CD4-positive, alpha-beta T cell treated with Interleukin-21 for 1 hour (primary cell): ENCODE measurements at regions not wholly inside any gene's neighbourhood (a gene's known extent, or its start where the extent isn't known, plus 50 kb on each side); places are given as distances from the start of the nearest gene placed in this dataset.

Experiments
- DNase-seq: peaks from one replicate; pipeline ENCODE4 v3.0.0-alpha.2; 2020

DNA sequence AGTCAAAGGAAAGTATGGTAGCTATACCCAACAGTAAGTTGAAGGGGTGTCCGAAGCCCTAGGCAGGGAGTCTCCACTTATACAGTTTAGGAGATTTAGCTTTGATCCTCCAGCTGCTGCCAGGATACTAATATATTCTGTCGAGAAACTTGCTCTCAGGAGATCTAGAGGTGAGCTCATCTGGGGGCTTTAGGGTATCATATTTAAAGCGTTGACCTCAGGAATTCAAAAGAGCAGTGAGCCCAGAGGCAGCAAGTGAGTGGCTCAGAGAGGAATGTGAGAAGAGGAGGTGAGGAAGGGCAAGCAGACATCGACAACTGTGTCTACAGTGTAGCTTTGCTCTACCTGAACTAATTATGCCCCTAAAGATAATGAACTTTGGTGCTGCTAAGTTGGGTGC, 245.1 kb upstream of the LRTM1 start:
- no peak for DNase-seq

- no peak for DNase-seq
These were observed 242.6 kb upstream of the LRTM1 start for GRCh38 chr3:55170444-55170843.

- DNase-seq, result no peak
These were observed 241.8 kb upstream of the LRTM1 start for GRCh38 chr3:55169608-55170072.

DNA sequence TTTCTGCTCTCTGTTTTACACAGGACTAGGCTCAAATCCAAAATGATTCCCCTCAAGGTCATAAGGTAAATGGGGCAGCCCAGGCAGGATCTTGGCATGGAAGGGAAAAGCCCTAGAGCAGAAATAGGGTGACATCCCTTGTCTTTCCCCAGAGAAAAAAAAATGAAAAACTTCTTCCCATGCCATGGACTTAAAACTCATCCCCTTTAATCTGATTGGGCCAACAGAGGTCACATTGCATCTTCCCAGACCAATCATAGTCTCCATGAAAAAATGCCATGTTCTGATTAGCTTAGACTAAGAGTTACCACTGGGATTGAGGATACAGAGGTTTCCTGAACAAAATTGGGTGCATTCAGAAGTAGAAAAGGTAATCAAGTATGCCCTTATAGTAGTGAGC, 241.3 kb upstream of the LRTM1 start:
- DNase-seq, result no peak

GRCh38 chr3:55167586-55168317, 239.9 kb upstream of the LRTM1 start:
- no peak for DNase-seq

DNA sequence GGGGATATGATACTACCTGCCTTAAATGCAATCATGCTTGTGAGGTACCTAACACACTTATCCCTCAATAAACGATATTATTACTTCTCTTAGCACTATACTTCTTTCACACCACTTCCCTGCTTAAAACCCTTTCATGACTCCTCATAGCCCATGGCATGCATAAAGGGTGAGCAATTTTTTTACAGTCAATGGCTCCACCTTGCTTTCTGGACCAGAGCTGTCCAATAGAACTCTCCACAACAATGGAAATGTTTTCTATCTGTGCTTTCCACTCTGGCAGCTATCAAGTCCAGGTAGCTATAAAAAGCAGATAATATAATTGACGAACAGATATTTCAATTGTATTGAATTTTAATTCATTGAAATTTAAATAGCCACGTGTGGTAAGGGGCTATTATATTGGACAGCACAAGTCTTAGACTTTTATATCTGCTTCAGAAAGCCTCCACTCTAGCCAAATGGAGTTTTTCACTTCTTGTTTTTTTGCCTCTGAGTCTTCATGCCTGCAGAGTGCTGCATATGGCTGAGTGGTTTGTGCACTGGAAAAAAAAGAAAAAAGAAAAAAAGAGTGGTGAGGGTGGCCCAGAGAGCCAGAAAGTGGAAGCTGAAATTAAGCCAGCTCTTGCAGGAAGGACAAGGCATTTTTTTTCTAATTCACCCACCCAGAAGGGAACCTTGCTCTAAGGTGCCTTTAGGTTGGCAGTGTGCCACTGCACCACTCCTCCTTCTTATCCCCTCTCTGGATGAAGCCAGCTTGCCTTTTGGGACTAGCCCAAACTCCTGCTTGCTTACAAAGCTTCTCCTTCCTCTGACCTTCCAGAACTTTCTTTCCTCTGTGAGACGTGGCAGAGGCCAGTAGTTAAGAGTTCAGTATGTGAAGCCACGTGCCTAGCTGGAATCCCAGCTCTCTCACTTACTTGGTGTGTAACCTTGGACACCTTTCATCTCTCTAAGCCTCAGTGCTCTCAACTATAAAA, 239.0 kb upstream of the LRTM1 start:
- no peak for DNase-seq

GRCh38 chr3:55165704-55166405, 238.0 kb upstream of the LRTM1 start:
- DNase-seq, result no peak

- no peak for DNase-seq
These were observed 237.4 kb upstream of the LRTM1 start for GRCh38 chr3:55165278-55165677.

- DNase-seq, result no peak
These were observed 237.0 kb upstream of the LRTM1 start for GRCh38 chr3:55164876-55165275.

DNA sequence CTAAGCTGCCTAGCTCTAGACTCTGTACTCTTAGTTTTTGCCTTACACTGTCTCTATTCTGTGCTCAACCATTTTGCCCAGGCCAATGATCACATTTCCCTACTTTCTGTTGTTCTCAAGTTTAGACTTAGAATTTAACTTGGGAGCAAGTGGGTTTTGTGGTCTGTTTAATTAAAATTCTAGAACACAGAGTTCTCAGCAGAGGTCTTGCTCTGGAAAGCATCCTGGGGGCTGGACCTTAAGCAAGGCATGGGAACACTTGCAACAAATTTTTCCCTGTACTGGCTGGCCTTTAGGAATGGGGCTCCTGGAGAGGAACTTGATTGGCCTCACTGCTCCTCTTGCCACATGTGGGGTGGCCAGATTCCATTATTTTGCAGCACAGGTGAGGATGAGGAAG, 236.3 kb upstream of the LRTM1 start:
- no peak for DNase-seq

DNA sequence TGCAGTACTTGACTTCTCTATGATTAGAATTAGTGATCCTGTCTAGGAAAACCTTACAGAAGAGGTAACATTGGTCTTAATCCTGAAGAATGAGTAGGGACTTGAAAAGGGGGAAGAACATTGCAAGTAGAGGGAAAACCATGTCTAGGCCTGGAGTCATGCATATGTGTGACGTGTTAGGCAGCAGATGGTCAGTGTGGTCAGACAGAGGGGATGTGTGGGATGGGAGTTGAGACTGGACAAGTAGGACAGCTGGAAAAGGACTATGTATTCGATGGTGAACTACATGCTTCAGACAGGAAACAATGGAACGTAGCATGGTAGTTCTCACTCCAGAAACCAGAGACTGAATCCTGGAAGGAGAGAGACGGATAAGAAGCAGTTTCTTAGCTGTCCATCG, 235.6 kb upstream of the LRTM1 start:
- DNase-seq, result no peak

DNA sequence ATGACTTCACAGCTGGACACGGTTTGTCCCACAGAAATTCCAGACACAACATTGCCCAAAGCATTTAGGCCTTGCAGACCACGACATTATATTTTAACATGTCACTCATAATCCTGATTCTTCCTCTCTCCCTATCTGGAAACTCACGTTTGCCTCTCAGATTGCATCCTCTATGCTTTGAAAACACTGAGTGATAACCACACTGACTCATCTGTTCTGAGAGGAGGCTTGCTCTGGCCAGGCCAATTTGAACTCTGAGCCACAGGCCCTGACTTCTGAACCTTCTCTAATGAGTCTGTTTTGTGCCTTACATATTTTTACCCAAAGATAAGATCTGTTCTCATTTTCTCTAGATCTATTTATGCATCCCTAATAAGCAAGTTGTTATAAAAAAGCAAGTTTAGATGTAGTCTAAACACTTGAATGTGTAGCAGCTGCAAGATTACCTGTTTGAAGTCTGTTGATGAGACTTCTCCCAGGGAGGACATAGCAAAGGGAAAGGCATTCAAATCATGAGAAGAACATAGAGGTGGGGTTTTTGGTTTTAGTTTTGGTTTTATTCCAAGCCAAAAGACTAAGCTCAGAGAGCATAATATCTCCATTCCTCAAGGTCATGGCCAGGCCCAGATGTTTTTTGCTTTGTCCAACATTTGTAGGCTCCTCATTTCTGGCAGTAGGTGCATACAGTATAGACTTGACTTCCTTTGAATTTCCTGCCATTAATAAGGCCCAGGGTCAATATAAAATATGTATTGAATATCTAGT, 234.4 kb upstream of the LRTM1 start:
- DNase-seq, result no peak

DNA sequence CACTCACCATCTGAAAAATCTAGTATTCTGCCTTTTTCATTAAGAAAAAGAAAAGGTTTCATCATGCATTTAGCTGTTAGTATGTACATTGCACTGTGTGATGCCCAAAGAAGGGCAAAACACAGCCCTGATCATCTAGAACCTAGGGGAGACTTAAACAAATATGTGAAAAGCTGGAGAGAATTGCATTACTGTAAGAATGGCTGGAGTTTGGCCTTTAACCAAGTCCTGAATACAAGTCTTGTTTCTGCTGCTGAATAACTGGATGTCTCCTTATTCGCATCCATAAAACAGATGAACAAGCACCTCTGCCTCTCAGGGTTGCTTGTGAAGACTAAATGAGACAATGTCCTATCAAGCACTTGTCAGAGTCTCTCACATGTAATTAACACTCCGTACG, 233.4 kb upstream of the LRTM1 start:
- DNase-seq, result no peak

DNA sequence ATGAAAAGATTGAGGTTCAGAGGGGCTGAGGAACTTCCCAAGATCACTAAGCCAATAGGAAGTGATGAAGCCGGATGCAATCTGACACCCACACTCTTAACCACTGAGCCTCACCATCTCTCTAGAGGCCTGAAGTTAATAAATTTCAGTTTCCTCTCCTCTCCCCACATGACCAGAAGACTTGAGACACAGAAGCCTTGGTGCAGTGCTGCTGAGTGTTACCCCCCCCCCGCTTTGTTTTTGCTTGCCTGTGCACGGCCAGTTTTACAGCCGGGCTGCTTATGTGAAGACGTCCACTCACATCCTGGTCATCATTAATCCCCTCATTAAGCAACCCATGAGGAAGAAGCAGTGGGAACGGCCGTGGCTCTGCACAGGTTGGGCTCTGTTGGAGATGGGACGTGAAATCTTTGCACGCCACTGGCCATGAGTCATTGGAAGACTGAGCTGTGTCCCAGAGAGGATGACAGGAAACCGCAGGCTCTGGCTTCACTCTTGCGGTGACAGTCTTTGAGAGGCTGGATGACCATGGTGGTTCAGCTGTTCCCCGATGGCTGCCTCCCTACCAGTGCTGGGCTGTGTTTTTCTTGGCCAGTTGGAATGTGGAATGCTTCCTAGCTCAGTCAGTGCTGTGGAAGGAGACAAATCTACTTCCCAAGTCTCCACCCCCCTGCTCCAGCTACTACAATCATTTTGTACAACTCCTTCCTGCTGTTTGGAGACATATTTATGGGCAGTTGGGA, 232.6 kb upstream of the LRTM1 start:
- no peak for DNase-seq

- DNase-seq, result no peak
These were observed 231.9 kb upstream of the LRTM1 start for GRCh38 chr3:55159711-55160110.

GRCh38 chr3:55159016-55159415, 231.2 kb upstream of the LRTM1 start:
- DNase-seq, result no peak

- no peak for DNase-seq
These were observed 230.5 kb upstream of the LRTM1 start for GRCh38 chr3:55158345-55158744.

- no peak for DNase-seq
These were observed 229.9 kb upstream of the LRTM1 start for GRCh38 chr3:55157731-55158130.

GRCh38 chr3:55156851-55157650, 229.2 kb upstream of the LRTM1 start:
- DNase-seq, result no peak

DNA sequence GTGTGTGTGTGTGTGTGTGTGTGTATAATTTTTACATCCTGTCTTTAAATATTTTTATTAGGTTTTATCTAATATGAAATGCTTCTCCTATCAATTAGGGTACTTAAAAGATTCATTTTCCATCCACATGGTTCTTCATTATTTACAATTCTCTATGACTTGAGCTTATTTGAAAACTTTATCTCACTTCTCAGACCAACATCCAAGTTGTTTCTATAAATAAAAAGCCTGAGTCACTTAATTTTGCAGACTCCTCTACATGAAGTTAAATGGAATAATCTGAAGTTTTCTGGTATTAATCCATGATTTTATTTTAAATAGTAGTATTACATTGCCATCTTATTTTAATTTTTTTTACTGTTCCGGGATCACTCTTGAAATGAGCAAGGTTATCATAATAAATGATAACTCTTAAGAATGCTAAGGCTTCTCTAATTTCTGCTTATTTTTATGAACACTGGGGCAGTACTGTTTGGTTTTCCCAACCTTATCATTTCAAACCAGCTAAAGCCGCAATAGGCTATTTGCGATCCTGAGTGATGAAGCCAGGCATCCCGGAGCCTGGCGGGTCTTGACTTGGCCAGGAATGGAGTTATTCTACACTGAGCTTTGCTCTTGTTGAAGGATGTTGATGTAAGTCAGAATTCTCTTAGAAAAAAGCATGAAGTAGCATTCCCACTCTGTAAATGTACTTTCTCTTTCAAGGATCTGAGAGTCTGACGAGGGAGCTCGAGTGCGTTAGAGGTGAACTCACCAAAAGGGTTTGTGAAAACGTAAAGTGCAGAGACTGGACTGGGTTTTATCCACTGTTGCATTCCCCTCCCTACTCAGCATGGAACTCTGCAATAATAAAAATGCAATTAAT, 220.2 kb upstream of the LRTM1 start:
- no peak for DNase-seq
